ENCODE measurements at regions not wholly inside any gene's neighbourhood (a gene's known extent, or its start where the extent isn't known, plus 50 kb on each side); places are given as distances from the start of the nearest gene placed in this dataset.
"Not testable (repeated sequence)": the region's sequence is repeated elsewhere in the genome, so short reads cannot be mapped to it uniquely, and the experiment has no call there.

DNA sequence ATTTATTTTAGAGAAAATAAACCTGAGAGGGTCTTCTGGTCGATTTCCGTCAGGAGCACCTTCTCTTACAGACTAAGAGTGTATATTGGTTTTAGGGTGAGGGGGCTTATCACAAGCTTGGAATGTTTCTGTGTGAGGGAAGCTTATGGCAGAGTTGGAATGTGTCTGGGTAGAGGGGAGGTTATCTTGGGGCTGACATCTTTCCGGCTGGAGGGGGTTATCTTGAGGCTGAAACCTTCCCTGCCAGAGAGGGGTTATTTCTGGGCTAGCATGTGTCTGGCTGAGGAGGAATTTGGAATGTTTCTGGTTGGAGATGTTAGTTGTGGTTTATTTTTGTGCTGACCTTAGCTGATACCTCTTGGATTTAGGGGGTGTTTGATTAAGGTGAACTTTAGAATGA, 1312.1 kb downstream of the ADGRL3 start:
- TF ChIP-seq, protein P1, sequence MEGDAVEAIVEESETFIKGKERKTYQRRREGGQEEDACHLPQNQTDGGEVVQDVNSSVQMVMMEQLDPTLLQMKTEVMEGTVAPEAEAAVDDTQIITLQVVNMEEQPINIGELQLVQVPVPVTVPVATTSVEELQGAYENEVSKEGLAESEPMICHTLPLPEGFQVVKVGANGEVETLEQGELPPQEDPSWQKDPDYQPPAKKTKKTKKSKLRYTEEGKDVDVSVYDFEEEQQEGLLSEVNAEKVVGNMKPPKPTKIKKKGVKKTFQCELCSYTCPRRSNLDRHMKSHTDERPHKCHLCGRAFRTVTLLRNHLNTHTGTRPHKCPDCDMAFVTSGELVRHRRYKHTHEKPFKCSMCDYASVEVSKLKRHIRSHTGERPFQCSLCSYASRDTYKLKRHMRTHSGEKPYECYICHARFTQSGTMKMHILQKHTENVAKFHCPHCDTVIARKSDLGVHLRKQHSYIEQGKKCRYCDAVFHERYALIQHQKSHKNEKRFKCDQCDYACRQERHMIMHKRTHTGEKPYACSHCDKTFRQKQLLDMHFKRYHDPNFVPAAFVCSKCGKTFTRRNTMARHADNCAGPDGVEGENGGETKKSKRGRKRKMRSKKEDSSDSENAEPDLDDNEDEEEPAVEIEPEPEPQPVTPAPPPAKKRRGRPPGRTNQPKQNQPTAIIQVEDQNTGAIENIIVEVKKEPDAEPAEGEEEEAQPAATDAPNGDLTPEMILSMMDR (conservative IDR thresholded peaks at IDR 0.05), result no peak
- H3K27ac ChIP-seq, result no peak overlapping the region

GRCh38 chr4:62510228-62510627, 1310.1 kb downstream of the ADGRL3 start:
- no peak overlapping the region for H3K27ac ChIP-seq
- TF ChIP-seq, protein P1 (conservative IDR thresholded peaks at IDR 0.05), result no peak

DNA sequence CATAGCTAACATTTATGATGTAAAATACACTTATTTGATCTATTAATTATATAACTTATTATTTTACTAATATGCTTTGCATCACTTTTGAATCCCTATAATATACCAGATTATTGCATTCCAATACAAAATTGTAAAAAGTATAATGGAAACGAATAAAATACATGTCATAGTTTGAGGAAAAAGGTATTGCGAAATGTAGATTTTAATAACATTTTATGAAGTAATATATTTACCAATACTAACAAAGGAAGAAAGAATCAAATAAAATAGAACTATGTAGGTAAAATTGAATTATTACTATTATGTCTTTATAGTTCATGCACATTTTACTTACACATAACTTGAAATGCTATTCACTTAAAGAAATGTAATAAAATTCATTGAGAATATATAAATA, 1300.2 kb downstream of the ADGRL3 start:
- H3K27ac ChIP-seq, result no peak overlapping the region
- TF ChIP-seq, protein P1 (conservative IDR thresholded peaks at IDR 0.05), result no peak

DNA sequence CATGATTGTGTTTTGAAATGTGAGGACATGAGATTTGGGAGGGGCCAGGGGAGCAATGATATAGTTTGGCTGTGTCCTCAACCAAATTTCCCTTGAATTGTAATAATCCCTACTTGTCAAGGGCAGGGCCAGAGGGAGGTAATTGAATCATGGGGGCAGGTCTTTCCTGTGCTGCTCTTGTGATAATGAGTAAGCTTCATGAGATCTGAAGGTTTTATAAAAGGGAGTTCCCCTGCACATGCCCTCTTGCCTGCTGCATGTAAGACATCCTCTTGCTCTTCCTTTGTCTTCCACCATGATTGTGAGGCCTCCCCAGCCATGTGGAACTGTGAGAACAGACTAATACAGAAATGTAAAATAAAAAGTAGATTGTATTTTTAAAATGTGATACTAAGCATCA, 1294.9 kb downstream of the ADGRL3 start:
- H3K27ac ChIP-seq, result no peak overlapping the region
- TF ChIP-seq, protein P1 (conservative IDR thresholded peaks at IDR 0.05), result no peak

- H3K27ac ChIP-seq, result not testable (repeated sequence)
These were observed 1291.6 kb downstream of the ADGRL3 start for GRCh38 chr4:62491756-62492155.

- H3K27ac ChIP-seq, result no peak overlapping the region
- TF ChIP-seq, protein P1 (conservative IDR thresholded peaks at IDR 0.05), result no peak
These were observed 1290.5 kb downstream of the ADGRL3 start for GRCh38 chr4:62490635-62491034.

DNA sequence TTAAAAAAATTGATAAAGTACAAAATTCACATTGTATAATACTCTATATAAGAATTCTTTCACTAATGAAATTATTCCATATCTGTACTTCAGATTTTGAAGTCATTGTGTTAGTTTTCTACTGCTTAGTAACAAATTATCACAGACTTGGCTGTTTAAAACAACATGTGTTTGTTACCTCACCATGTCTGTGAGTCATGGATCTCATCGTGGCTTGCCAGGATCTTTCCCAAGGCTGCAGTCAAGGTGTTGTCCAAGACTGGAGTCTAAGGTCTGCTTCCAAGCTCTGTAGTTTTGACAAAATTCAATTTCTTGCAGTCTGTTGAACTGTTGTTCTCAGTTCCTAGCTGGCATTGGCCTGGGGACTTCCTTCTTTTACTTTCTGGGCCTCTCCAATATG, 1286.9 kb downstream of the ADGRL3 start:
- H3K27ac ChIP-seq, result no peak overlapping the region
- TF ChIP-seq, protein P1 (conservative IDR thresholded peaks at IDR 0.05), result no peak

- TF ChIP-seq, protein P1 (conservative IDR thresholded peaks at IDR 0.05), result no peak
- no peak overlapping the region for H3K27ac ChIP-seq
These were observed 1284.2 kb downstream of the ADGRL3 start for GRCh38 chr4:62484357-62484756.
